ENCODE measurements at regions not wholly inside any gene's neighbourhood (a gene's known extent, or its start where the extent isn't known, plus 50 kb on each side); places are given as distances from the start of the nearest gene placed in this dataset.

DNA sequence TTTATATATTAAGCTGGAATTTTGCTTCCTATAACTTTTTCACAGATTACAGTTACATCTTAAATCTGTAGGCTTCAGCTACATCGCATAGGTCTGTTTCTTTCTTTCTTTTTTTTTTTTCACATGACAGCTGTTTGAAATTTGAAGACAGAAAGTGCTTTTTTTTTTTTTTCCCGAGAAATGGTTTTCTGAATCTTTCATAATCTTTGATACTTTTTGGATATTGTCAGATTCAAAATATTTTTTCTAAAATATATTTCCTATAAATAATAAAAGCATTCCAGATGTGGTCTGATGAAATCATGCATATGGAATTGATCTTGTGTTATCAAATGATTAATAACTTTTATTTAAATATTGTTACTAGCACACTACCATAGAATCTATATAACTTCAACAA, 212.2 kb downstream of the TAF11L14 start:
- TF ChIP-seq, protein P1, sequence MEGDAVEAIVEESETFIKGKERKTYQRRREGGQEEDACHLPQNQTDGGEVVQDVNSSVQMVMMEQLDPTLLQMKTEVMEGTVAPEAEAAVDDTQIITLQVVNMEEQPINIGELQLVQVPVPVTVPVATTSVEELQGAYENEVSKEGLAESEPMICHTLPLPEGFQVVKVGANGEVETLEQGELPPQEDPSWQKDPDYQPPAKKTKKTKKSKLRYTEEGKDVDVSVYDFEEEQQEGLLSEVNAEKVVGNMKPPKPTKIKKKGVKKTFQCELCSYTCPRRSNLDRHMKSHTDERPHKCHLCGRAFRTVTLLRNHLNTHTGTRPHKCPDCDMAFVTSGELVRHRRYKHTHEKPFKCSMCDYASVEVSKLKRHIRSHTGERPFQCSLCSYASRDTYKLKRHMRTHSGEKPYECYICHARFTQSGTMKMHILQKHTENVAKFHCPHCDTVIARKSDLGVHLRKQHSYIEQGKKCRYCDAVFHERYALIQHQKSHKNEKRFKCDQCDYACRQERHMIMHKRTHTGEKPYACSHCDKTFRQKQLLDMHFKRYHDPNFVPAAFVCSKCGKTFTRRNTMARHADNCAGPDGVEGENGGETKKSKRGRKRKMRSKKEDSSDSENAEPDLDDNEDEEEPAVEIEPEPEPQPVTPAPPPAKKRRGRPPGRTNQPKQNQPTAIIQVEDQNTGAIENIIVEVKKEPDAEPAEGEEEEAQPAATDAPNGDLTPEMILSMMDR (IDR thresholded peaks at IDR 0.05) = no peak
- no peak for TF ChIP-seq POLR2A (IDR thresholded peaks at IDR 0.05)

Measured in adrenal gland (tissue), 5 donors.